ENCODE measurements at regions not wholly inside any gene's neighbourhood (a gene's known extent, or its start where the extent isn't known, plus 50 kb on each side); places are given as distances from the start of the nearest gene placed in this dataset.
A peak's percentile ranks its signal among the peaks of the same experiment; 100 is the strongest.

DNA sequence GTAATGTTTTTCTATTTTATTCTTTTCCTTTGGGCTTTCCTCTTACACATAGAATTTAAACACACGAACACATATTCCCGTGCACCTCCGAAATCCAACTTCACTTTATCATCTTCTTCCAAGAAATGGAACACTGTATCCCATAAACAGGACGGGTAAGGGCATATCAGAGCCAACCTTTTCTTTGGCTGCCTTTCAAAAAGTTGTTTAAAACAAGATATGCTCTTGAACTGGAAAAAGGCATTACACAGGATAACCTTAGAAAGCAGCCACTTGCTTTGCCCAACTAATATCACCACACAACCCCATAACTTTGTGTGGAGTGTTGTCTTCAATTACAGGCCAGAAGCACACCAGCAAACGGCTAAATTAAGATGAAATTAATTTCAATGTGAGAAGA lies 65.3 kb upstream of the CDKN3 start:
- Mint-ChIP-seq H3K27me3 (peaks cover 79% of the 10 kb centered on the region), H3K9me3 (no peaks in the 10 kb centered on the region), H3K4me1 (no peaks in the 10 kb centered on the region), H3K36me3 (ENCODE audit: insufficient read depth) (no peaks in the 10 kb centered on the region), H3K4me3 (no peak overlapping the region), H3K27ac (ENCODE audit: low read depth) (no peak overlapping the region)
- DNase-seq (ENCODE audit: low spot score in 2 of 2) (no peak), ATAC-seq (replicated peaks; ENCODE audit: extremely low read depth, poor library complexity, severe bottlenecking) (no peak)

- no peak for ATAC-seq (replicated peaks; ENCODE audit: extremely low read depth, poor library complexity, severe bottlenecking)
- H3K36me3 Mint-ChIP-seq (ENCODE audit: insufficient read depth): no peaks in the 10 kb centered on the region
- H3K9me3 Mint-ChIP-seq: no peaks in the 10 kb centered on the region
- H3K4me1 Mint-ChIP-seq: no peaks in the 10 kb centered on the region
- no peak overlapping the region for H3K27ac Mint-ChIP-seq (ENCODE audit: low read depth)
- peaks cover 78% of the 10 kb centered on the region for H3K27me3 Mint-ChIP-seq
- H3K4me3 Mint-ChIP-seq: no peak overlapping the region
- DNase-seq (ENCODE audit: low spot score in 2 of 2): no peak
These were observed 64.3 kb upstream of the CDKN3 start for GRCh38 chr14:54332490-54332889.

GRCh38 chr14:54333511-54333910 lies 63.3 kb upstream of the CDKN3 start:
- no peak for ATAC-seq (replicated peaks; ENCODE audit: extremely low read depth, poor library complexity, severe bottlenecking)
- H3K4me1 Mint-ChIP-seq: no peaks in the 10 kb centered on the region
- peaks cover 81% of the 10 kb centered on the region for H3K27me3 Mint-ChIP-seq
- no peak for DNase-seq (ENCODE audit: low spot score in 2 of 2)
- no peaks in the 10 kb centered on the region for H3K36me3 Mint-ChIP-seq (ENCODE audit: insufficient read depth)
- H3K27ac Mint-ChIP-seq (ENCODE audit: low read depth): no peak overlapping the region
- H3K4me3 Mint-ChIP-seq: no peak overlapping the region
- H3K9me3 Mint-ChIP-seq: no peaks in the 10 kb centered on the region

DNA sequence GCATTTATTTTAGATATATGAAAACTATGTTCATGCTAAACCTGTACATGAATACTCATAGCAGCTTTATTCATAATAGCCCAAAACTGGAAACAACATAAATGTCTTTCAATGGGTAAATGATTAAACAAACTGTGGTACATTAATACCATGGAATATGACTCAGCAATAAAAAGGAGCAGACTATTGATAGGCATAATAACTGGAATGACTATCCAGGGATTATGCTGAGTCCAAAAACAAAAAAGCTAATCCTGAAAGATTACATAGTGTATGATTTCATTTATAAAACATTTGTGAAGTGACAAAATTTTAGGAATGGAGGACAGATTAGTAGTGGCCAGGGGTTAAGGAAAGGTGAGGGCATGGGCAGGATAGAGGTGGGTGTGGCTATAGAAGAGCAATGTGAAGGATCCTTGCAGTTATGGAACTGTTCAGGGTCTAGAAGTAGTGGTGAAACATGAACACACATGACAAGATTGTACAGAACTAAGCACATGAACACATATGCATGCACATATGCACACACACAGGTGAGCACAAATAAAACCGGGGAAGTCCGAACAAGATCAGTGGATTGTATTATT lies 61.1 kb upstream of the CDKN3 start:
- H3K9me3 Mint-ChIP-seq: no peaks in the 10 kb centered on the region
- H3K27ac Mint-ChIP-seq (ENCODE audit: low read depth): no peak overlapping the region
- peaks cover 79% of the 10 kb centered on the region for H3K27me3 Mint-ChIP-seq
- no peaks in the 10 kb centered on the region for H3K36me3 Mint-ChIP-seq (ENCODE audit: insufficient read depth)
- ATAC-seq (replicated peaks; ENCODE audit: extremely low read depth, poor library complexity, severe bottlenecking) (no peak), DNase-seq (ENCODE audit: low spot score in 2 of 2) (no peak)
- no peak overlapping the region for H3K4me3 Mint-ChIP-seq
- H3K4me1 Mint-ChIP-seq: no peaks in the 10 kb centered on the region

DNA sequence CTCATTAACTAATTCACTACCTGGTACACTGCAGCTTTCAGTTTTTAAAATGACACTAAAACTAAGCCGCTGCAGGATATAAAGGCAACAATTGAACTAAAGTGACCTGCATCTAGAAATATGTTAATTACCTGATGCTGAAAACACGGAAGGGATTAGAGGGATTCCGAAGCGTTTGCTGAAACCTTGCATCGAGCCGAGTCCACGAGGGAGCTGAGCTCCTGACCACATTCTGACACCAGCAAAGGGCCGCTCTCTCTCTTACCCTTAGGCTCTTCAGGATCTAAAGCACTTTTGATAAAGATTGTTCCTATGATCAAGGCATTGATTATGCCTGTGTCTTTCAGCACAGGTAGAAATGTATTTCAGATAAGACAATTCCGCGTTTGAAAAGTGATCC lies 59.5 kb upstream of the CDKN3 start:
- no peak overlapping the region for H3K27ac Mint-ChIP-seq (ENCODE audit: low read depth)
- H3K4me3 Mint-ChIP-seq: no peak overlapping the region
- no peaks in the 10 kb centered on the region for H3K4me1 Mint-ChIP-seq
- no peaks in the 10 kb centered on the region for H3K9me3 Mint-ChIP-seq
- no peaks in the 10 kb centered on the region for H3K36me3 Mint-ChIP-seq (ENCODE audit: insufficient read depth)
- H3K27me3 Mint-ChIP-seq: peaks cover 65% of the 10 kb centered on the region
- DNase-seq (ENCODE audit: low spot score in 2 of 2) (no peak), ATAC-seq (replicated peaks; ENCODE audit: extremely low read depth, poor library complexity, severe bottlenecking) (no peak)

GRCh38 chr14:54338696-54339317 lies 58.0 kb upstream of the CDKN3 start:
- Mint-ChIP-seq H3K4me1 (no peaks in the 10 kb centered on the region), H3K9me3 (no peaks in the 10 kb centered on the region), H3K4me3 (no peak overlapping the region), H3K36me3 (ENCODE audit: insufficient read depth) (no peaks in the 10 kb centered on the region), H3K27ac (ENCODE audit: low read depth) (no peak overlapping the region), H3K27me3 (peaks cover 50% of the 10 kb centered on the region)
- ATAC-seq (replicated peaks; ENCODE audit: extremely low read depth, poor library complexity, severe bottlenecking) (no peak), DNase-seq (ENCODE audit: low spot score in 2 of 2) (no peak)

DNA sequence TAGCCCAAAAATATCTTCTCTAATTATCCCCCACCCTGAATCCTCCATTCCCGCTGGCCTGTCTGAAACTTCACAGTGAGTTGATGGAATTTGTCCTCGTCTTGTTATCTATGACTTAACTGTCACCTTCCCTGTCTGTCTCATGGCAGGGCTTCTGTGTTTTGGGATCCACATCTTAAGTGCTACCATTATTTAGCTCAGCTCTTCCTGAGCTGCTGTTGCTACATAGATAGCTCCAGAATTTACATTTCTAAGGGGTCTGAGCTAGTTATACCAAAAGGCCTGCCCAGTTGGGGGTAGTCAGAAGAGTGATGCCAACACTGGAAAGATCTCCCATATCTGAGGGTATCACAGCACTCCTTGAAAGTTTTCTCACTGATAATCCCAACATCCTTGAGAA lies 57.0 kb upstream of the CDKN3 start:
- DNase-seq (ENCODE audit: low spot score in 2 of 2) (no peak), ATAC-seq (replicated peaks; ENCODE audit: extremely low read depth, poor library complexity, severe bottlenecking) (no peak)
- Mint-ChIP-seq H3K27ac (ENCODE audit: low read depth) (no peak overlapping the region), H3K4me3 (no peak overlapping the region), H3K4me1 (no peaks in the 10 kb centered on the region), H3K9me3 (no peaks in the 10 kb centered on the region), H3K36me3 (ENCODE audit: insufficient read depth) (no peaks in the 10 kb centered on the region), H3K27me3 (peaks cover 47% of the 10 kb centered on the region)

DNA sequence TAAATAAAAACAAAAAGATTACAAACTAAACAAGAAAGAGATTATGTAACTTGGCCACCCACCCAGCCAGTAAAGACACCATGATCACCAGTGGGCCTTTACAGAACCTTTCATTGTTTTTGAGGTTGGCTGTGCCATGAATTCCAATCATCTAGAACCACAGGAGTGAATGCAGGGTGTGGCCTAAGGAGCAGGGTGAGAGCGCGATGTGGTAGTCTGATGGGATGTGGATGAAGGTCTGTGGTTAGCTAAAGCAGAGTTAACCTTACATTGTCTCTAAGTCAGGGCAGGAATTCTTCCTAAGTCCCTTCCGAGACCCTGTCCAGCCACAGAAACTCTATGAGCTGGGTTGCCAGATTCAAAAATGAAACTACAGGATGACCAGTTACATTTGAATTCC lies 54.0 kb upstream of the CDKN3 start:
- Mint-ChIP-seq H3K36me3 (ENCODE audit: insufficient read depth) (no peaks in the 10 kb centered on the region), H3K27ac (ENCODE audit: low read depth) (no peak overlapping the region), H3K4me1 (no peaks in the 10 kb centered on the region), H3K4me3 (no peak overlapping the region), H3K27me3 (peaks cover 24% of the 10 kb centered on the region), H3K9me3 (no peaks in the 10 kb centered on the region)
- DNase-seq (ENCODE audit: low spot score in 2 of 2): no peak
- no peak for ATAC-seq (replicated peaks; ENCODE audit: extremely low read depth, poor library complexity, severe bottlenecking)

- H3K9me3 Mint-ChIP-seq: no peaks in the 10 kb centered on the region
- no peaks in the 10 kb centered on the region for H3K4me1 Mint-ChIP-seq
- H3K27me3 Mint-ChIP-seq: peaks cover 24% of the 10 kb centered on the region
- H3K4me3 Mint-ChIP-seq: no peak overlapping the region
- DNase-seq (ENCODE audit: low spot score in 2 of 2) (no peak), ATAC-seq (replicated peaks; ENCODE audit: extremely low read depth, poor library complexity, severe bottlenecking) (no peak)
- no peak overlapping the region for H3K27ac Mint-ChIP-seq (ENCODE audit: low read depth)
- no peaks in the 10 kb centered on the region for H3K36me3 Mint-ChIP-seq (ENCODE audit: insufficient read depth)
These were observed 53.3 kb upstream of the CDKN3 start for GRCh38 chr14:54343272-54344121.

GRCh38 chr14:54344445-54344844 lies 52.4 kb upstream of the CDKN3 start:
- Mint-ChIP-seq H3K4me1 (no peaks in the 10 kb centered on the region), H3K4me3 (no peak overlapping the region), H3K27ac (ENCODE audit: low read depth) (peak overlapping the region; percentile 29), H3K27me3 (peaks cover 24% of the 10 kb centered on the region), H3K36me3 (ENCODE audit: insufficient read depth) (no peaks in the 10 kb centered on the region), H3K9me3 (no peaks in the 10 kb centered on the region)
- DNase-seq (ENCODE audit: low spot score in 2 of 2) (no peak), ATAC-seq (replicated peaks; ENCODE audit: extremely low read depth, poor library complexity, severe bottlenecking) (no peak)

GRCh38 chr14:54346257-54346656 lies 50.5 kb upstream of the CDKN3 start:
- H3K4me1 Mint-ChIP-seq: no peaks in the 10 kb centered on the region
- H3K4me3 Mint-ChIP-seq: no peak overlapping the region
- DNase-seq (ENCODE audit: low spot score in 2 of 2) (no peak), ATAC-seq (replicated peaks; ENCODE audit: extremely low read depth, poor library complexity, severe bottlenecking) (no peak)
- H3K27ac Mint-ChIP-seq (ENCODE audit: low read depth): no peak overlapping the region
- no peaks in the 10 kb centered on the region for H3K9me3 Mint-ChIP-seq
- peaks cover 34% of the 10 kb centered on the region for H3K27me3 Mint-ChIP-seq
- no peaks in the 10 kb centered on the region for H3K36me3 Mint-ChIP-seq (ENCODE audit: insufficient read depth)

All from central memory CD8-positive, alpha-beta T cell (primary cell).